Heart left ventricle (tissue), 13 donors: ENCODE measurements at regions not wholly inside any gene's neighbourhood (a gene's known extent, or its start where the extent isn't known, plus 50 kb on each side); places are given as distances from the start of the nearest gene placed in this dataset.

Source experiments
- CTCF ChIP-seq, 12 donors: fragments of 200-600 bp; sonication (generic) in 4 of 12; IDR thresholded peaks; one replicate each; pipeline versions ENCODE4 v1.5.0 to v1.8.0; 2018 to 2022; ENCODE audit warnings: antibody characterized with exemption in 12 of 12, mild to moderate bottlenecking in 5 of 12
- POLR2A ChIP-seq, 2 donors: fragments of 450-650 bp; IDR thresholded peaks; one replicate each; pipeline ENCODE4 v1.6.1; 2017; ENCODE audit warnings: antibody characterized with exemption in 2 of 2, mild to moderate bottlenecking in 2 of 2, moderate library complexity in 2 of 2
- donor health status: ischemic (EF 13 %, LVEDD 7.1; RV severe dilation, severe dysfunction).
- donor health status: DM: no; HTN: yes; CAD: no.
- donor health status: DM: no; HTN: no; CAD: no.
- donor health status: ischemic (EF 25% LVEDD 6.9; RV normal size, moderate dysfunction).
- donor health status: ischemic (EF 25% LVEDD 5.7; RV mildly dilated, moderate dysfunction).
- donor health status: ischemic (EF 35%, LVEDD 5.7; RV mildly dilated, moderate dysfunction).
- donor health status: nonischemic (EF 11% LVEDD 7.7; RV severe dilation, severe dysfunction).
- donor health status: DM: yes; HTN: yes; CAD: no.
- donor health status: PGD.
- donor health status: ischemic (EF 29% LVEDD 5.4; RV normal size, mild dysfunction).
- donor health status: nonischemic (EF 23%, LVEDD 6.1; RV moderate dilation, normal function).

GRCh38 chr6:144335914-144336313, 50.8 kb downstream of the UTRN start:
- TF ChIP-seq CTCF (IDR thresholded peaks at IDR 0.05) (no peak), POLR2A (IDR thresholded peaks at IDR 0.05) (no peak)
